K562 (cell line): ENCODE measurements at regions not wholly inside any gene's neighbourhood (a gene's known extent, or its start where the extent isn't known, plus 50 kb on each side); places are given as distances from the start of the nearest gene placed in this dataset.

Experiments used
- ATAC-seq: fragments of 200-7000 bp; cut with Tn5 transposase; 3 replicates; pipeline ENCODE4 v1.9.1; 2020; ENCODE audit warnings: moderate library complexity
- BruUV-seq: library from RNA; stranded (reverse); fragments of 400-500 nt; replicated peaks from 2 replicates; lab custom pipeline; 2021; lab: Mats Ljungman, UMichigan
- CTCF ChIA-PET: fragments of 300-600 bp; formaldehyde crosslinking; extraction: SDS; loops from one replicate; lab custom pipeline; 2021; ENCODE audit warnings: low intra/inter-chr PET ratio; lab: Yijun Ruan, JAX
- POLR2A ChIA-PET: fragments of 300-600, 350-650 bp; sonication (Branson Sonifier 250); formaldehyde crosslinking; extraction: SDS; loops from one replicate; lab custom pipeline; 2021; ENCODE audit warnings: antibody characterized with exemption, inconsistent platforms; lab: Yijun Ruan, JAX
- DNase-seq, 4 experiments: peaks; one replicate each; pipeline versions ENCODE4 v3.0.0 to v3.0.0-alpha.2; 2011 to 2018; ENCODE audit warnings: low spot score in 3 of 4, mixed read lengths in 3 of 4; ENCODE audit errors: extremely low read depth in 1 of 4
- FAIRE-seq: peaks from 2 replicates; lab custom pipeline; 2011; peaks lifted over from hg19 to GRCh38; lab: Jason Lieb, UNC
- H2AFZ ChIP-seq: 2 replicates; pipeline ENCODE4 v1.6.0; 2011; ENCODE audit warnings: low read depth, low read length, control low read depth, inconsistent platforms
- H3K27ac ChIP-seq: fragments of 200-600 bp; 3 replicates; pipeline ENCODE4 v1.8.0; 2011; ENCODE audit warnings: low read depth, mild to moderate bottlenecking, control low read depth, inconsistent platforms, low read length, moderate library complexity, mixed read lengths; ENCODE audit errors: extremely low read depth
- H3K27me3 ChIP-seq, 2 experiments: fragments of 300-600 bp in 1 of 2; 2 replicates in 1 of 2; 3 replicates in 1 of 2; pipeline versions ENCODE4 v1.6.0 to v1.8.0; 2011; ENCODE audit warnings: inconsistent platforms in 2 of 2, low read length in 2 of 2, mild to moderate bottlenecking in 1 of 2, mixed read lengths in 1 of 2, moderate library complexity in 1 of 2; ENCODE audit not compliant: control insufficient read depth in 2 of 2, insufficient read depth in 2 of 2
- H3K36me3 ChIP-seq: fragments of 300-600 bp; 3 replicates; pipeline ENCODE4 v1.8.0; 2011; ENCODE audit warnings: mild to moderate bottlenecking, low read length, inconsistent platforms; ENCODE audit not compliant: control insufficient read depth, insufficient read depth
- H3K4me1 ChIP-seq, 2 experiments: fragments of 200-600 bp in 1 of 2; replicated peaks in 1 of 2; 2 replicates in 1 of 2; 3 replicates in 1 of 2; pipeline versions ENCODE4 v1.5.1 to v1.8.0; 2011; ENCODE audit warnings: inconsistent platforms in 2 of 2, low read length in 2 of 2, mild to moderate bottlenecking in 1 of 2, mixed read lengths in 1 of 2, moderate library complexity in 1 of 2; ENCODE audit not compliant: control insufficient read depth in 2 of 2, insufficient read depth in 2 of 2
- H3K4me2 ChIP-seq: 2 replicates; pipeline ENCODE4 v1.6.1; 2011; ENCODE audit warnings: low read length, control low read depth, inconsistent platforms, mixed read lengths; ENCODE audit not compliant: insufficient read depth
- H3K4me3 ChIP-seq: fragments of 200-600 bp; sonication (generic), shearing (Covaris generic); 2 replicates; pipeline ENCODE4 v1.5.1; 2016; ENCODE audit warnings: control low read depth, inconsistent platforms
- H3K79me2 ChIP-seq: fragments of 200-600 bp; 3 replicates; pipeline ENCODE4 v1.8.0; 2011; ENCODE audit warnings: low read length, inconsistent platforms; ENCODE audit not compliant: control insufficient read depth, insufficient read depth
- H3K9ac ChIP-seq, 2 experiments: 2 replicates each; pipeline versions ENCODE4 v1.6.0 to v1.6.1; 2011; ENCODE audit warnings: low read depth in 2 of 2, low read length in 2 of 2, control low read depth in 1 of 2, inconsistent platforms in 1 of 2, mild to moderate bottlenecking in 1 of 2, mixed read lengths in 1 of 2; ENCODE audit not compliant: insufficient read depth in 1 of 2
- H3K9me1 ChIP-seq: one replicate; pipeline ENCODE4 v1.6.0; 2011; ENCODE audit warnings: inconsistent platforms, mild to moderate bottlenecking, low read length, moderate library complexity; ENCODE audit not compliant: control insufficient read depth, insufficient read depth
- H3K9me3 ChIP-seq: replicated peaks from 2 replicates; pipeline ENCODE4 v1.5.1; 2011; ENCODE audit warnings: low read depth, low read length, inconsistent platforms; ENCODE audit not compliant: control insufficient read depth, insufficient read depth
- H4K20me1 ChIP-seq: replicated peaks from 2 replicates; pipeline ENCODE4 v1.6.1; 2011; ENCODE audit warnings: low read length, inconsistent platforms, mixed read lengths; ENCODE audit not compliant: control insufficient read depth, insufficient read depth
- DIDO1 ChIP-seq: fragments of 450-650 bp; IDR thresholded peaks from 2 replicates; pipeline ENCODE4 v1.6.1; 2016; ENCODE audit warnings: low read depth, missing biosample characterization, missing genetic modification characterization
- FOXA3 ChIP-seq, 2 experiments: fragments of 450-650 bp in 1 of 2; sonication (generic) in 1 of 2; formaldehyde crosslinking; IDR thresholded peaks in 1 of 2; conservative IDR thresholded peaks in 1 of 2; 2 replicates each; pipeline versions ENCODE4 v1.4.0 to v1.8.0; 2020 to 2022; ENCODE audit warnings: mild to moderate bottlenecking in 2 of 2, missing genetic modification reagents in 1 of 2
- FOXJ2 ChIP-seq: fragments of 200-800 bp; sonication (Bioruptor generic); IDR thresholded peaks from 2 replicates; pipeline ENCODE4 v1.6.1; 2016; ENCODE audit warnings: missing genetic modification characterization, missing compliant biosample characterization
- LARP7 ChIP-seq: fragments of 450-650 bp; IDR thresholded peaks from 2 replicates; pipeline ENCODE4 v1.6.1; 2016
- MAFG ChIP-seq: fragments of 450-650 bp; conservative IDR thresholded peaks from 2 replicates; pipeline ENCODE4 v1.6.1; 2016; ENCODE audit warnings: missing genetic modification characterization, missing compliant biosample characterization
- MEF2A ChIP-seq: IDR thresholded peaks from 2 replicates; pipeline ENCODE4 v1.6.1; 2011; ENCODE audit warnings: low read depth, mild to moderate bottlenecking, low read length, moderate library complexity; ENCODE audit not compliant: control insufficient read depth
- MLLT1 ChIP-seq, 2 experiments: fragments of 450-650 bp; IDR thresholded peaks; 2 replicates each; pipeline ENCODE4 v1.6.1; 2016
- NFATC3 ChIP-seq: fragments of 450-650 bp; IDR thresholded peaks from 2 replicates; pipeline ENCODE4 v1.6.1; 2017; ENCODE audit warnings: mild to moderate bottlenecking
- STAG1 ChIP-seq: sonication (generic); formaldehyde crosslinking; IDR thresholded peaks from 2 replicates; pipeline ENCODE4 v1.5.0; 2020; ENCODE audit warnings: missing genetic modification reagents, borderline replicate concordance
- TAF1 ChIP-seq: IDR thresholded peaks from 2 replicates; pipeline ENCODE4 v1.6.1; 2011; ENCODE audit warnings: mild to moderate bottlenecking, low read length, moderate library complexity; ENCODE audit not compliant: insufficient read depth, control insufficient read depth, severe bottlenecking; ENCODE audit errors: extremely low read depth
- TBL1XR1 ChIP-seq, 2 experiments: IDR thresholded peaks; 2 replicates each; pipeline ENCODE4 v1.6.1; 2012; ENCODE audit warnings: improper control_type of control experiment in 2 of 2, low read length in 2 of 2, mild to moderate bottlenecking in 1 of 2
- ZMIZ1 ChIP-seq, 2 experiments: fragments of 150-350 bp in 1 of 2; IDR thresholded peaks; 2 replicates each; pipeline ENCODE4 v1.6.1; 2012 to 2016; ENCODE audit warnings: low read depth in 2 of 2, low read length in 2 of 2, mild to moderate bottlenecking in 1 of 2, moderate library complexity in 1 of 2
- ZNF212 ChIP-seq: fragments of 450-650 bp; formaldehyde crosslinking; IDR thresholded peaks from 2 replicates; pipeline ENCODE4 v1.4.0; 2020; ENCODE audit warnings: mild to moderate bottlenecking
- ZNF224 ChIP-seq: sonication (generic); formaldehyde crosslinking; IDR thresholded peaks from 2 replicates; pipeline ENCODE4 v1.8.0; 2022; ENCODE audit warnings: mild to moderate bottlenecking, missing genetic modification reagents
- ZNF707 ChIP-seq: fragments of 250-450 bp; sonication (Bioruptor Pico); conservative IDR thresholded peaks from 2 replicates; pipeline ENCODE4 v1.8.0; 2022; ENCODE audit warnings: inconsistent platforms, mild to moderate bottlenecking, moderate library complexity
- ZNF76 ChIP-seq: fragments of 250-450 bp; sonication (Bioruptor Pico); IDR thresholded peaks from 2 replicates; pipeline ENCODE4 v1.4.0; 2020; ENCODE audit warnings: mild to moderate bottlenecking, moderate library complexity, borderline replicate concordance
- WGBS: fragments of 100-300 bp; shearing (Covaris generic); methylation state at CpG from one replicate; pipeline ENCODE4 v1.1.6; 2016; ENCODE audit warnings: low coverage, mixed read lengths; ENCODE audit not compliant: insufficient coverage; ENCODE audit errors: missing lambda C conversion rate; 5-methylcytosine and 5-hydroxymethylcytosine counted together
- in situ Hi-C: fragments of 300-500 bp; cut with MboI; formaldehyde crosslinking; loops from 4 replicates; pipeline ENCODE4 v1.15.0; 2018; ENCODE audit warnings: inconsistent platforms, mixed read lengths
- intact Hi-C: fragments of 100-400 bp; cut with micrococcal nuclease; formaldehyde crosslinking; loops from 2 replicates; pipeline ENCODE4 v1.14.2; 2022

- TF ChIP-seq TBL1XR1 (IDR thresholded peaks at IDR 0.05; ENCODE audit: low read length in 2 of 2) (no peak), ZMIZ1 (IDR thresholded peaks at IDR 0.05; ENCODE audit: low read depth in 2 of 2, low read length in 2 of 2) (no peak), STAG1 (CRISPR knock-in tag) (no peak), FOXA3 (CRISPR knock-in tag; conservative IDR thresholded peaks at IDR 0.05 in 1 of 2, IDR thresholded peaks at IDR 0.05 in 1 of 2) (no peak), MAFG (no peak), LARP7 (no peak), FOXJ2 (no peak)
Measured at GRCh38 chr11:127629200-127629599, 628.6 kb upstream of the KIRREL3 start (continued).

- Histone ChIP-seq H4K20me1 (no peaks in the 10 kb centered on the region), H3K27ac (no peak overlapping the region), H3K4me3 (no peak overlapping the region), H3K9ac (no peak overlapping the region), H3K4me1 (no peaks in the 10 kb centered on the region), H3K36me3 (no peaks in the 10 kb centered on the region), H3K27me3 (no peaks in the 10 kb centered on the region), H3K79me2 (no peaks in the 10 kb centered on the region), H3K9me1 (no peaks in the 10 kb centered on the region), H3K9me3 (no peaks in the 10 kb centered on the region), H2AFZ (no peak overlapping the region), H3K4me2 (no peak overlapping the region)
- FAIRE-seq (no peak), DNase-seq (no peak), ATAC-seq (no peak)
- in situ Hi-C loops (no loop called here), intact Hi-C loops (no loop called here)
- BruUV-seq = no TSS peak
- POLR2A ChIA-PET = no interaction called here
- CTCF ChIA-PET = no interaction called here
- 0% methylated on average over 4 of the region's 5 CpGs for WGBS
- no peak for TF ChIP-seq ZNF224
- TF ChIP-seq MLLT1 (IDR thresholded peaks at IDR 0.05) = no peak
- TF ChIP-seq TAF1 = no peak
- no peak for TF ChIP-seq ZNF76 (CRISPR knock-in tag)
- TF ChIP-seq NFATC3 = no peak
- TF ChIP-seq ZNF707 = no peak
- no peak for TF ChIP-seq DIDO1
- no peak for TF ChIP-seq MEF2A
- TF ChIP-seq ZNF212 (CRISPR knock-in tag) = no peak
Measured at GRCh38 chr11:127628458-127628785, 627.9 kb upstream of the KIRREL3 start.
